Muscle of back (tissue), 3 donors: ENCODE measurements at regions not wholly inside any gene's neighbourhood (a gene's known extent, or its start where the extent isn't known, plus 50 kb on each side); places are given as distances from the start of the nearest gene placed in this dataset.
A peak's percentile ranks its signal among the peaks of the same experiment; 100 is the strongest.
"Not testable (repeated sequence)": the region's sequence is repeated elsewhere in the genome, so short reads cannot be mapped to it uniquely, and the experiment has no call there.

Source experiments
- DNase-seq, 3 donors: peaks; one replicate each; pipeline versions ENCODE4 v3.0.0 to v3.0.0-alpha.2; 2013

GRCh38 chr5:163266249-163266648 lies 171.1 kb upstream of the CCNG1 start:
- not testable (repeated sequence) for DNase-seq

DNA sequence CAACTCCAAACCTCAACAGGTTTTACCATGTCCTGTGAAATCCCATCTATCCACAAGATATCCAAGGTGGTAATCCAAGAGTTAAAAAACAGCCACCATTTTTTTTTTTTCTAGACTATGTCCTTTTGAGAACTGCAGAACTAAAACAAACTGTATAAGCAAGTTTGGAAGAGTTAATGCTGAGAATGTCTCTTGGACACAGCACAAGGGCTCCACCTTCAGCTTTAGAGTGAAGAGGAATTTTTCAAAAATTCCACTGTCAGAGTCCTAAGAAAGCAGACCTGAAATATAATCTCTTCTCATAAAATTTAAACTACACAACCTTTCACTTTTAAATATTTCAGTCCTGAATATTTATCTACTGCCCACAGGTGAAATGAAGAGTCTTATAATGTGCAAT lies 167.8 kb upstream of the CCNG1 start:
- peak in 2 of 3 donors; percentile 10 to 43 for DNase-seq

GRCh38 chr5:163276466-163276865 lies 160.9 kb upstream of the CCNG1 start:
- peak in 2 of 3 donors; percentile 30 to 58 for DNase-seq

- DNase-seq, result not testable (repeated sequence)
These were observed 156.5 kb upstream of the CCNG1 start for GRCh38 chr5:163280897-163281296.

GRCh38 chr5:163281512-163281911 lies 155.9 kb upstream of the CCNG1 start:
- no peak for DNase-seq

- no peak for DNase-seq
These were observed 143.6 kb upstream of the CCNG1 start for GRCh38 chr5:163293836-163294235.

DNA sequence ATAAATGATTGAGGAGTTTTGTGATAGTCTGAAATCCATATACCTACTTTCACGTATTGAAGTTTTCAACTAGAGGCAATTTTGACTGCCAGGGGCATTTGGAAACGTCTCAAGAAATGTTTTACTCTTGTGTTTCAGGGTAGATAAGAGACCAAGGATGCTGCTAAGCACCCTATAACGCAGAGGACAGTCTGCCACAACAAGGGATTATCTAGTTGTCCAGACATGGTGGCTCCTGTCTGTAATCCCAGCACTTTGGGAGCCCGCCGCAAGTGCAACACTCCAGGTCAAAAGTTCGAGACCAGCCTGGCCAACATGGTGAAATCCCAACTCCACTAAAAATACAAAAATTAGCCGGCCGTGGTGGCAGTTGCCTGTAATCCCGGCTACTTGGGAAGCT lies 133.7 kb upstream of the CCNG1 start:
- no peak for DNase-seq

DNA sequence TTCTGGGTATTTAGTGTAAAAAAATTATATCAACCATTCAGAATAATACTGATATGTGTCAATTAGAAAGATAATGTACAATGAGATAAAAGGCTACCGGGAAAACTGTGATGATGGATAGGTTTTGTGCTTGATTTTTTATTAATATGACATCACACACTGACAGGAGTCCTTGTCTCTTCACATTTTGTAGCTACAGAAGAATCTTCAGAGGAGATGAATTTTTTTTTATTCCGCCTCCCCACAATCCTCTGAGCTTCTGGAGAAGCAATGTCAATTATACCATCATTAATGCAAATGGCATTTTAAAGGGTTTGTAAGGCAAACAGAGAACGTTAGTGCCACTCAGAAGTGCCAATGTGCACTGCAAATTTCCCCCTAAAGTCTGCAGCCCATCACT lies 131.7 kb upstream of the CCNG1 start:
- DNase-seq, result no peak

DNA sequence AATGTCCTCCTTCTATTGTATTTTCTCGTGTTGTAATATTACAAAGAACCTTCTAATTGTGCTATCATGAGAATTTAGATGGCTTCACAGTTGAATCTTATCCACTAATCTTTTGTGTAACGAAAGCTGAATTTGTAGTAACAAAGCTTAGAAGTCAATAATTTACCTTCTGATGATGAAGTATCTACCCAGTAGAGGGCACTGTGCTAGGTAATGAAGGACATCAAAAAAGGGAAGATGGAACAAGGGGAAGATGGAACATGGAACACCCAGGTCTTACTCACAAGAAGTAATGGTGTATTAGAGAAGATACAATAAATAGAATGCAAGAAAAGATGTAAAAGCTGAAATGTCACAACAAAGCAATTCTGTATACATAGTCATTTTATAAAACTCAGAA lies 131.0 kb upstream of the CCNG1 start:
- no peak for DNase-seq

- no peak for DNase-seq
These were observed 127.5 kb upstream of the CCNG1 start for GRCh38 chr5:163309914-163310313.

DNA sequence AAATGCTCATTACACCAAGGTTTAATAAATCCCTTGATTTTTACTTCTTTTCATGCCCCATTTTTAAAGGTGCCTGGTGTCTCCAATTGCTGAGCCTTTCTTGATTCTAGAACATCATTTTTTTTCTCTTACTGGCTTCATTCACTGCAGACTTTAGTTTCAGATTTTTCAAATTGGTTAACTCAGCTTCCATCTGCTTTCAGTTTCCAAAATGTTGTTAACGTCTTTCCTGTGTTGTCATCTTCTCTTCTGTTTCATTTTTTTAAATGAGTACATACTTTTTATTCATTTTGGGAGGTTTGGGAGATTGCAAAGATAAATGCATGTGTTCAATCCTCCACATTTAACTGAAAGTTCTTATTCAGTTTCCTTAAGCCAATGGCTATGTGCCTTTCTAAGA lies 126.4 kb upstream of the CCNG1 start:
- DNase-seq, result no peak

- DNase-seq, result no peak
These were observed 124.8 kb upstream of the CCNG1 start for GRCh38 chr5:163312598-163312997.

GRCh38 chr5:163313049-163313448 lies 124.3 kb upstream of the CCNG1 start:
- not testable (repeated sequence) for DNase-seq

DNA sequence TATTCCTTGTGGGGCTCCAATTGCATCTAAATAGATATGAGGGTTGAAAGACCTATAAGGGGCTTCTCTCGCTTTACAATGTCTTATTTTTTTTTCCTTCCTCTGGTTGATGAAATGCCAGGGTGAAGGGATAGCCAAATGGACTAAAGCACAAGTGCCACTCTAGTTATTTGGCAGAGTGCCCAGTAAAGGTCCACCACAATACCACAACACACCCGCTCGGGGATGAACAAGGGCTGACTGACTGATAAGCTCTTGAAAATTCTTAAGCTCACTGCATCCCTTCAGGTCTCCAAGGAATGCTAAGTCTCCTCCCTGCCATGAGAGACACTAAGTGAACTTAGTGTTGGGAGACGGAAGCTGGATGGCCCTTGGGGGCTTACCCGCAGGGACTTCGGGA lies 121.0 kb upstream of the CCNG1 start:
- not testable (repeated sequence) for DNase-seq

DNA sequence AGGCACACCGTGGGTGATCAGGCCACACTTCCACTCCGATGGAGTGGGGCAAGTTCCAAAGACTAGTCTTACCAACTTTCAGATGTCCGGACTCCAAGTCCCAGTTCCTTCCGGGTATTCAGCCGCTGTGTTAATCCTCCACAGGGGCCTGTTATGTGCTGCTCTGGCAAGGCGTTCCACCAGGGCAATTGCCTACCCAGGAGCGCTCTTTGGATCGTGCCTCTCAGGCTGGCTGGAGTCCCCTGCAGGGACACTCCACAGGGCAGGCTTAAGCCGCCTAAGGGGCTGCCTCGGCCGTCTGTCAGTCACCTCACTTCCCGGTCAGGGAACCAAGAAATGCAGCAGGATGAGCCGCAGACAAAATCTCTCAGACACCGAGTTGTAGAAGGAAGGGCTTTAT lies 118.7 kb upstream of the CCNG1 start:
- DNase-seq, result no peak

- DNase-seq, result no peak
These were observed 115.9 kb upstream of the CCNG1 start for GRCh38 chr5:163321511-163321910.

DNA sequence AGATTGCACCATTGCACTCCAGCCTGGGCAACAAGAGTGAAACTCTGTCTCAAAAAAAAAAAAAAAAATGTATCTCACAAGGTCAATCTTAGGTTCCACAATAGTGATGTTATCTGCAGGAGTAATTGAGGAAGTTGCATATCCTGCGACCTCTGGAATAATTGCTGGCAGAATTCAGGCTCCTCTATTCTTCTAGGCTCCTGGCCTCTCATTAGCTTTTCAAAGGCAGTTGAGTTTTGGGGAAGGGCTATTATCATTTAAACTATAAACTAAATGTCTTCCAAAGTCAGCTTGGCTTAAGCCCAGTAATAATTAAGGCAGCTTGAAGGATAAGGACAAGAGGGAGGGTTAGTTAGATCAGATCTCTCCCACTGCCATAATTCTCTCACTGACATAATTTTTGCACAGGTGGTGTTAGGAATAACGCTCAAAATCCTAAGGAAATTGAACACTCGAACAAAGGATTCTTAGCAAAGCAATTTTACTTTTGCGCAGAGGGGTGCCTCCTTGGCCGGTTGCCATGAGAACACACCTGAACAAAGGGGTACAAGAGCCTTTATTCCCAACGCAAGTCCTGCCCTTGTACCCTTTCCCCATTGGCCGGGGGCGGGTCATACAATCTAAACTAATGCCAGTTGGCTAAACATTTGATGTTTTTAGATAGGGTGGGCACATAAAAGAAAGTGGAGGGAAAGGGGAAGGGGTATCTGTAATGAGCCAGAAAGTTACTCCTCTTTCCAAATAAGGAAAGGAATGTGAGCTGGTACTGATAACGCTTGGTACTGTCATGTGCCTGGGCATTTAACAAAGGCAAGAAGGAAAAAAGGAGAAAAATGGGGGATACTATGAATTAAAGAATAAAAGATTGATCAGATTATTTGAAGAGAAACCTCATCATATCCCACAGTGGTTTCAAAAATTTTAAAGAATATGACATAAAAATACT lies 106.4 kb upstream of the CCNG1 start:
- DNase-seq, result no peak

DNA sequence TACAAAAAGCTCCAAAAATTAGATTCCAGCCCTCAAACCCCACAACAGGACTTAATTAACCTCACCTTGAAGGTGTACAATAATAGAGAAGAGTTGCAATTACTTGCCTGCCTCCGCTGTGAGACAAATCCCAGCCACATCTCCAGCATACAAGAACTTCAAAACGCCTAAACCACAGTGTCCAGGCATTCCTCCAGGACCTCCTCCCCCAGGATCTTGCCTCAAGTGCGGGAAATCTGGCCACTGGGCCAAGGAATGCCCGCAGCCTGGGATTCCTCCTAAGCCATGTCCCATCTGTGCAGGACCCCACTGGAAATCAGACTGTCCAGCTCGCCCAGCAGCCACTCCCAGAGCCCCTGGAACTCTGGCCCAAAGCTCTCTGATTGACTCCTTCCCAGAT lies 101.3 kb upstream of the CCNG1 start:
- not testable (repeated sequence) for DNase-seq

DNA sequence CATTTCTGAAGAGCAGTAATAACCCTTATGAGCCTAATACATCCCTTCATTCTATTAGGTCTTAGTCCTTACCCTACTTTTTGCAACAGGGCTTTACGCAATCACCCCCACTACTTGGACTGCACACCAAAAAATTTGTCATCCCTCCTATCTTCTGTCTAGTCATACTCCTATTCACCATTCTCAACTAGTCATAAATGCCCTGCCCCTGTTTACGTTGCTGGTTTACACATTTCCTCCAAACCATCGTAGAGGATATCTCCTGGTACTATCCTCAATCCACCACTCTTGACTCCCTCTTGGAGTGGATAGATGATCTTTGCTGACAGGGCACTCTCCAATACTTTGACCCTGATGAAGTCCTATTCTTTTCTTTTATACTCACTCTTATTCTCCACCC lies 98.2 kb upstream of the CCNG1 start:
- no peak for DNase-seq

DNA sequence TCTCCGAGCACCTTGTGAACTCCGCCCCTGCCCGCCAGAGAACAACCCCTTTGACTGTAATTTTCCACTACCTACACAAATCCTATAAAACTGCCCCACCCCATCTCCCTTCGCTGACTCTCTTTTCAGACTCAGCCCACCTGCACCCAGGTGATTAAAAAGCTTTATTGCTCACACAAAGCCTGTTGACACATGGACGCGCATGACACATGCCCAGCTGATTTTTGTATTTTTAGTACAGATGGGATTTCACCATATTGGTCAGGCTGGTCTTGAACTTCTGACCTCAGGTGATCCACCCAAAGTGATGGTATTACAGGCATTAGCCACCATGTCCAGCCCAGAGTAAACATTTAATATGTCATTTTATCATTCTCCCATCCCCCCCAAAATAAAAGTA lies 97.0 kb upstream of the CCNG1 start:
- not testable (repeated sequence) for DNase-seq

- DNase-seq, result no peak
These were observed 95.1 kb upstream of the CCNG1 start for GRCh38 chr5:163342306-163342705.

DNA sequence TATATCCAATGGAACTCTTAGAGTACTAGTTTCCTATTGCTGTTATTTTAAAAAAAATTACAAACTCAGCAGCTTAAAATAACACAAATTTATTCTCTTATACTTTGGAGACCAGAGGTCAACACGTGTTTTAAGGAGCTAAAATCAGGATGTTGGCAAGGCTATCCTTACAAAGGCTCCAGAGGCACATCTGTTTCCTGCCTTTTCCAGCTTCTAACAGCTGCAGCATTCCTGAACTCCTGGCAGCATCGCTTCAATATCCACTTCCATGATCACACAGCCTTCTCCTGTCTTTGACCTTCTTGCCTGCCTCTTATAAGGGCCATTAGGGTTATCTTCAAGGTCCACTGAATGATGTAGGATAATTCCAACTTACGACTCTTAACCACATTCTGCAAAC lies 92.2 kb upstream of the CCNG1 start:
- DNase-seq, result peak; percentile 28 to 84 (median 49)

DNA sequence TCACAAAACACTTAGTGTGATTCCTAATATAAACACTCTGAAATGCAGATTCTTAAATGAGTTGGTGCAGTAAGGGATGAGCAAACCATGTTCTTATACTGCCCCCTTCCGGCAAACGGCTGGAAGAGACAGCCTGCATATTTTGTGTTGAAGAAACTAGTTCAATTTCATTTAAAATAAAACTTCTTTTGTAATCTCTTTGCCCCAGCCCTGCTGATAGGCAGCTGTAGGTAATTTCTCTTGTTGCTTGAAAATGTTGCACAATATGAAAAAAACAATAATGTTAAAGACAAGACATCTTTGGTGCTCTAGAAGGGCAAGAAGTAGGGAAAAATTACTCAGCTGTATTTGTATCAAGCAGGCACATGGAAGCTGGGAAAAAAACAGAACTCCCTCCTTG lies 89.7 kb upstream of the CCNG1 start:
- peak; percentile 49 to 72 (median 65) for DNase-seq

GRCh38 chr5:163350083-163350482 lies 87.3 kb upstream of the CCNG1 start:
- no peak for DNase-seq
